ENCODE measurements at regions not wholly inside any gene's neighbourhood (a gene's known extent, or its start where the extent isn't known, plus 50 kb on each side); places are given as distances from the start of the nearest gene placed in this dataset.

GRCh38 chr17:53891726-53892125 lies 69.0 kb downstream of the KIF2B start:
- WGBS, 2 donors, result 70 to 79% methylated on average over 4 of the region's 4 CpGs
- Histone ChIP-seq H3K27ac (no peak overlapping the region), H3K4me1 (no peaks in the 10 kb centered on the region), H3K36me3 (no peaks in the 10 kb centered on the region), H3K4me3 (replicated peaks in 1 of 3) (no peak overlapping the region), H3K27me3 (no peaks in the 10 kb centered on the region), H3K9me3 (no peaks in the 10 kb centered on the region)
- TF ChIP-seq POLR2A (IDR thresholded peaks at IDR 0.05), result no peak
- TF ChIP-seq CTCF (IDR thresholded peaks at IDR 0.05), result no peak
- DNase-seq, result no peak
- intact Hi-C loops (cut with DNase I), result no loop called here

GRCh38 chr17:53892222-53892621 lies 69.5 kb downstream of the KIF2B start:
- no peaks in the 10 kb centered on the region for H3K27me3 ChIP-seq
- no peak for DNase-seq
- no peaks in the 10 kb centered on the region for H3K4me1 ChIP-seq
- no peak overlapping the region for H3K4me3 ChIP-seq (replicated peaks in 1 of 3)
- 82 to 88% methylated on average over 3 of the region's 3 CpGs for WGBS, 2 donors
- H3K27ac ChIP-seq, result no peak overlapping the region
- no peaks in the 10 kb centered on the region for H3K9me3 ChIP-seq
- H3K36me3 ChIP-seq, result no peaks in the 10 kb centered on the region
- no peak for TF ChIP-seq CTCF (IDR thresholded peaks at IDR 0.05)
- TF ChIP-seq POLR2A (IDR thresholded peaks at IDR 0.05), result no peak
- intact Hi-C loops (cut with DNase I), result no loop called here

- intact Hi-C loops (cut with DNase I), result no loop called here
- H3K4me3 ChIP-seq (replicated peaks in 1 of 3), result no peak overlapping the region
- no peaks in the 10 kb centered on the region for H3K4me1 ChIP-seq
- H3K27me3 ChIP-seq, result no peaks in the 10 kb centered on the region
- WGBS, 2 donors, result 46 to 50% methylated on average over 1 of the region's 1 CpG
- no peaks in the 10 kb centered on the region for H3K9me3 ChIP-seq
- H3K36me3 ChIP-seq, result no peaks in the 10 kb centered on the region
- TF ChIP-seq POLR2A (IDR thresholded peaks at IDR 0.05), result no peak
- TF ChIP-seq CTCF (IDR thresholded peaks at IDR 0.05), result no peak
- H3K27ac ChIP-seq, result no peak overlapping the region
- no peak for DNase-seq
These were observed 71.9 kb downstream of the KIF2B start for GRCh38 chr17:53894591-53894990.

GRCh38 chr17:53896047-53896446 lies 73.3 kb downstream of the KIF2B start:
- no peak for DNase-seq
- intact Hi-C loops (cut with DNase I), result no loop called here
- no peaks in the 10 kb centered on the region for H3K9me3 ChIP-seq
- TF ChIP-seq POLR2A (IDR thresholded peaks at IDR 0.05), result no peak
- TF ChIP-seq CTCF (IDR thresholded peaks at IDR 0.05), result no peak
- H3K27me3 ChIP-seq, result no peaks in the 10 kb centered on the region
- 58 to 83% methylated on average over 1 of the region's 1 CpG for WGBS, 2 donors
- H3K27ac ChIP-seq, result no peak overlapping the region
- H3K4me3 ChIP-seq (replicated peaks in 1 of 3), result no peak overlapping the region
- no peaks in the 10 kb centered on the region for H3K4me1 ChIP-seq
- H3K36me3 ChIP-seq, result no peaks in the 10 kb centered on the region

GRCh38 chr17:53900951-53901350 lies 78.2 kb downstream of the KIF2B start:
- no peak overlapping the region for H3K4me3 ChIP-seq (replicated peaks in 1 of 3)
- TF ChIP-seq CTCF (IDR thresholded peaks at IDR 0.05) (no peak), POLR2A (IDR thresholded peaks at IDR 0.05) (no peak)
- intact Hi-C loops (cut with DNase I), result no loop called here
- H3K4me1 ChIP-seq, result no peaks in the 10 kb centered on the region
- no peak for DNase-seq
- H3K36me3 ChIP-seq, result no peaks in the 10 kb centered on the region
- H3K27me3 ChIP-seq, result no peaks in the 10 kb centered on the region
- 91 to 92% methylated on average over 1 of the region's 1 CpG for WGBS, 2 donors
- no peak overlapping the region for H3K27ac ChIP-seq
- H3K9me3 ChIP-seq, result no peaks in the 10 kb centered on the region
